Fibroblast of lung (primary cell): ENCODE measurements at regions not wholly inside any gene's neighbourhood (a gene's known extent, or its start where the extent isn't known, plus 50 kb on each side); places are given as distances from the start of the nearest gene placed in this dataset.

Experiments used
- EZH2 ChIP-seq: IDR thresholded peaks from 2 replicates; pipeline ENCODE4 v1.5.1; 2012; ENCODE audit warnings: low read length, control low read depth, mild to moderate bottlenecking; ENCODE audit errors: missing control alignments
- TF ChIP-seq, protein P1 (sequence below), 2 donors: IDR thresholded peaks in 1 of 2; conservative IDR thresholded peaks in 1 of 2; 1 replicate in 1 of 2; 2 replicates in 1 of 2; pipeline ENCODE4 v1.5.1; 2011 to 2012; ENCODE audit warnings: low read length in 2 of 2, control low read depth in 1 of 2, inconsistent platforms in 1 of 2, low read depth in 1 of 2, mild to moderate bottlenecking in 1 of 2

DNA sequence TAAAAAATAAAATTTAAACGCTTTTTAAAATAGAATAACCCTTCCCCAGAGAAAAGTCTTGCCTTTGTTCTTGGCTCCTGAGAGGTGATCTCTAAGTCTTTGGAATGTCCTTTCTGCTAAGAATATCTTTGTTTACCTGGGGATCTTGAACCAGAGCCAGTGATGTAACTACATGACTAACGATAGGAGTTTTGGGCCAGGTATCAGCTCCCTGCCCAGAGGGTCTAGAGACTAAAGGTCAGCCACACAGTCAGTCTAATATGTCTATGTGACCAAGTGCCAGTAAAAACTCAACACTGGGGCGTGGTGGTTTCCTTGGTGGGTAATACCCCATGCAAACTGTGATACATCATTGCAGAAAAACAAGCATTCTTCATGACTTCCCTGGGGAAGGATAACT, 1351.9 kb upstream of the C9orf72 start:
- TF ChIP-seq, protein P1, sequence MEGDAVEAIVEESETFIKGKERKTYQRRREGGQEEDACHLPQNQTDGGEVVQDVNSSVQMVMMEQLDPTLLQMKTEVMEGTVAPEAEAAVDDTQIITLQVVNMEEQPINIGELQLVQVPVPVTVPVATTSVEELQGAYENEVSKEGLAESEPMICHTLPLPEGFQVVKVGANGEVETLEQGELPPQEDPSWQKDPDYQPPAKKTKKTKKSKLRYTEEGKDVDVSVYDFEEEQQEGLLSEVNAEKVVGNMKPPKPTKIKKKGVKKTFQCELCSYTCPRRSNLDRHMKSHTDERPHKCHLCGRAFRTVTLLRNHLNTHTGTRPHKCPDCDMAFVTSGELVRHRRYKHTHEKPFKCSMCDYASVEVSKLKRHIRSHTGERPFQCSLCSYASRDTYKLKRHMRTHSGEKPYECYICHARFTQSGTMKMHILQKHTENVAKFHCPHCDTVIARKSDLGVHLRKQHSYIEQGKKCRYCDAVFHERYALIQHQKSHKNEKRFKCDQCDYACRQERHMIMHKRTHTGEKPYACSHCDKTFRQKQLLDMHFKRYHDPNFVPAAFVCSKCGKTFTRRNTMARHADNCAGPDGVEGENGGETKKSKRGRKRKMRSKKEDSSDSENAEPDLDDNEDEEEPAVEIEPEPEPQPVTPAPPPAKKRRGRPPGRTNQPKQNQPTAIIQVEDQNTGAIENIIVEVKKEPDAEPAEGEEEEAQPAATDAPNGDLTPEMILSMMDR (conservative IDR thresholded peaks at IDR 0.05 in 1 of 2, IDR thresholded peaks at IDR 0.05 in 1 of 2; ENCODE audit: low read depth in 1 of 2, low read length in 2 of 2), result no peak
- TF ChIP-seq EZH2, result no peak
